ENCODE measurements at regions not wholly inside any gene's neighbourhood (a gene's known extent, or its start where the extent isn't known, plus 50 kb on each side); places are given as distances from the start of the nearest gene placed in this dataset.

GRCh38 chr5:33299621-33300208 is 141.1 kb upstream of the TARS1 start:
- H4K20me1 ChIP-seq (ENCODE audit: insufficient read depth, low read length): no peaks in the 10 kb centered on the region
- H3K4me2 ChIP-seq (ENCODE audit: low read length): peak overlapping the region; percentile 17
- no peaks in the 10 kb centered on the region for H3K9me3 Mint-ChIP-seq (ENCODE audit: unreplicated experiment)
- FAIRE-seq (peak; percentile 45), DNase-seq (ENCODE audit: low read depth) (peak; percentile 49)
- H3K4me1 Mint-ChIP-seq (ENCODE audit: low read depth, unreplicated experiment): peaks cover 14% of the 10 kb centered on the region
- H3K9me3 ChIP-seq (ENCODE audit: insufficient read depth, low read depth, low read length): no peaks in the 10 kb centered on the region
- H2AFZ ChIP-seq (ENCODE audit: low read depth, low read length): peak overlapping the region; percentile 31
- no peaks in the 10 kb centered on the region for H3K27me3 ChIP-seq (ENCODE audit: insufficient read depth, low read length)
- peaks cover 5% of the 10 kb centered on the region for H3K27me3 Mint-ChIP-seq (ENCODE audit: low read depth, unreplicated experiment)
- peak overlapping the region; percentile 32 for H3K27ac ChIP-seq (ENCODE audit: low read depth, low read length)
- no peaks in the 10 kb centered on the region for H3K36me3 ChIP-seq (ENCODE audit: insufficient read depth, low read length)
- H3K4me3 ChIP-seq (ENCODE audit: insufficient read depth, low read depth, low read length): no peak overlapping the region
- H3K4me1 ChIP-seq (ENCODE audit: insufficient read depth, low read length): peaks cover 8% of the 10 kb centered on the region
- peak; percentile 52 for TF ChIP-seq CTCF (IDR thresholded peaks at IDR 0.05; ENCODE audit: insufficient read depth, low read depth, low read length)
- no peak for TF ChIP-seq EZH2 (IDR thresholded peaks at IDR 0.05; ENCODE audit: insufficient read depth, low read length)
- H3K9ac ChIP-seq (ENCODE audit: low read length): peak overlapping the region; percentile 45
- H3K79me2 ChIP-seq (ENCODE audit: insufficient read depth, low read length): no peaks in the 10 kb centered on the region
- no peaks in the 10 kb centered on the region for H3K36me3 Mint-ChIP-seq (ENCODE audit: low read depth, unreplicated experiment)
- no peak overlapping the region for H3K4me3 Mint-ChIP-seq (ENCODE audit: unreplicated experiment)
- no peak overlapping the region for H3K27ac Mint-ChIP-seq (ENCODE audit: unreplicated experiment)

GRCh38 chr5:33300209-33300742 is 140.5 kb upstream of the TARS1 start:
- peak overlapping the region; percentile 17 for H3K4me2 ChIP-seq (ENCODE audit: low read length)

More at GRCh38 chr5:33300209-33300742, 140.5 kb upstream of the TARS1 start:
- no peaks in the 10 kb centered on the region for H3K27me3 ChIP-seq (ENCODE audit: insufficient read depth, low read length)
- H3K27ac ChIP-seq (ENCODE audit: low read depth, low read length): peak overlapping the region; percentile 4
- FAIRE-seq (no peak), DNase-seq (ENCODE audit: low read depth) (peak; percentile 56)
- H3K9me3 Mint-ChIP-seq (ENCODE audit: unreplicated experiment): no peaks in the 10 kb centered on the region
- TF ChIP-seq CTCF (IDR thresholded peaks at IDR 0.05; ENCODE audit: insufficient read depth, low read depth, low read length) (no peak), EZH2 (IDR thresholded peaks at IDR 0.05; ENCODE audit: insufficient read depth, low read length) (no peak)
- H3K4me3 Mint-ChIP-seq (ENCODE audit: unreplicated experiment): no peak overlapping the region
- no peaks in the 10 kb centered on the region for H4K20me1 ChIP-seq (ENCODE audit: insufficient read depth, low read length)
- peak overlapping the region; percentile 31 for H2AFZ ChIP-seq (ENCODE audit: low read depth, low read length)
- H3K36me3 Mint-ChIP-seq (ENCODE audit: low read depth, unreplicated experiment): no peaks in the 10 kb centered on the region
- no peaks in the 10 kb centered on the region for H3K9me3 ChIP-seq (ENCODE audit: insufficient read depth, low read depth, low read length)
- H3K79me2 ChIP-seq (ENCODE audit: insufficient read depth, low read length): no peaks in the 10 kb centered on the region
- peaks cover 5% of the 10 kb centered on the region for H3K27me3 Mint-ChIP-seq (ENCODE audit: low read depth, unreplicated experiment)
- peaks cover 8% of the 10 kb centered on the region for H3K4me1 ChIP-seq (ENCODE audit: insufficient read depth, low read length)
- no peak overlapping the region for H3K4me3 ChIP-seq (ENCODE audit: insufficient read depth, low read depth, low read length)
- H3K27ac Mint-ChIP-seq (ENCODE audit: unreplicated experiment): no peak overlapping the region
- peaks cover 14% of the 10 kb centered on the region for H3K4me1 Mint-ChIP-seq (ENCODE audit: low read depth, unreplicated experiment)
- H3K36me3 ChIP-seq (ENCODE audit: insufficient read depth, low read length): no peaks in the 10 kb centered on the region
- H3K9ac ChIP-seq (ENCODE audit: low read length): peak overlapping the region; percentile 45
